Breast epithelium (tissue), 4 donors: ENCODE measurements at regions not wholly inside any gene's neighbourhood (a gene's known extent, or its start where the extent isn't known, plus 50 kb on each side); places are given as distances from the start of the nearest gene placed in this dataset.
"Not testable (repeated sequence)": the region's sequence is repeated elsewhere in the genome, so short reads cannot be mapped to it uniquely, and the experiment has no call there.

Experiments
- DNase-seq, 2 donors: peaks; one replicate each; pipeline ENCODE4 v3.0.0-alpha.2; 2019; ENCODE audit warnings: low spot score in 2 of 2
- H3K27ac ChIP-seq, 2 donors: fragments of 200-600 bp; sonication (generic) in 1 of 2; one replicate each; pipeline ENCODE4 v1.5.1; 2016 to 2019; ENCODE audit warnings: mild to moderate bottlenecking in 1 of 2
- H3K27me3 ChIP-seq, 2 donors: fragments of 200-600 bp; sonication (generic) in 1 of 2; one replicate each; pipeline versions ENCODE4 v1.5.1 to v1.6.0; 2017 to 2019; ENCODE audit warnings: control low read depth in 1 of 2, mild to moderate bottlenecking in 1 of 2
- H3K36me3 ChIP-seq: fragments of 200-600 bp; one replicate; pipeline ENCODE4 v1.5.1; 2019
- H3K4me1 ChIP-seq, 2 donors: fragments of 200-600 bp; sonication (generic); one replicate each; pipeline ENCODE4 v1.5.1; 2016 to 2019; ENCODE audit warnings: control low read depth in 1 of 2
- H3K4me3 ChIP-seq, 3 donors: fragments of 200-600 bp; sonication (generic); 1 replicate in 2 of 3; 2 replicates in 1 of 3; pipeline ENCODE4 v1.5.1; 2016 to 2019; ENCODE audit warnings: mild to moderate bottlenecking in 3 of 3, moderate library complexity in 2 of 3
- H3K9me3 ChIP-seq, 2 donors: fragments of 200-600 bp; sonication (generic) in 1 of 2; one replicate each; pipeline ENCODE4 v1.5.1; 2016 to 2019; ENCODE audit warnings: control low read depth in 1 of 2
- POLR2A ChIP-seq: fragments of 450-650 bp; IDR thresholded peaks from one replicate; pipeline ENCODE4 v1.6.1; 2016; ENCODE audit warnings: antibody characterized with exemption, mild to moderate bottlenecking, moderate library complexity
- POLR2AphosphoS5 ChIP-seq, 3 donors: sonication (generic); formaldehyde crosslinking; IDR thresholded peaks; one replicate each; pipeline ENCODE4 v1.6.1; 2017; ENCODE audit warnings: antibody characterized with exemption in 3 of 3
- intact Hi-C: fragments of 100-400 bp; cut with DNase I; formaldehyde crosslinking; loops from one replicate; pipeline ENCODE4 v1.15.1; 2023; ENCODE audit warnings: low total_unique reads
- TF ChIP-seq, protein P1 (sequence below), 3 donors: fragments of 450-650 bp; IDR thresholded peaks; one replicate each; pipeline ENCODE4 v1.5.1; 2016 to 2017; ENCODE audit warnings: antibody characterized with exemption in 3 of 3, mild to moderate bottlenecking in 3 of 3, moderate library complexity in 3 of 3

GRCh38 chr1:188017921-188018320, 1189.2 kb downstream of the PLA2G4A start:
- no peak for DNase-seq
- TF ChIP-seq POLR2AphosphoS5 (IDR thresholded peaks at IDR 0.05) (no peak), POLR2A (no peak)
- TF ChIP-seq, protein P1, sequence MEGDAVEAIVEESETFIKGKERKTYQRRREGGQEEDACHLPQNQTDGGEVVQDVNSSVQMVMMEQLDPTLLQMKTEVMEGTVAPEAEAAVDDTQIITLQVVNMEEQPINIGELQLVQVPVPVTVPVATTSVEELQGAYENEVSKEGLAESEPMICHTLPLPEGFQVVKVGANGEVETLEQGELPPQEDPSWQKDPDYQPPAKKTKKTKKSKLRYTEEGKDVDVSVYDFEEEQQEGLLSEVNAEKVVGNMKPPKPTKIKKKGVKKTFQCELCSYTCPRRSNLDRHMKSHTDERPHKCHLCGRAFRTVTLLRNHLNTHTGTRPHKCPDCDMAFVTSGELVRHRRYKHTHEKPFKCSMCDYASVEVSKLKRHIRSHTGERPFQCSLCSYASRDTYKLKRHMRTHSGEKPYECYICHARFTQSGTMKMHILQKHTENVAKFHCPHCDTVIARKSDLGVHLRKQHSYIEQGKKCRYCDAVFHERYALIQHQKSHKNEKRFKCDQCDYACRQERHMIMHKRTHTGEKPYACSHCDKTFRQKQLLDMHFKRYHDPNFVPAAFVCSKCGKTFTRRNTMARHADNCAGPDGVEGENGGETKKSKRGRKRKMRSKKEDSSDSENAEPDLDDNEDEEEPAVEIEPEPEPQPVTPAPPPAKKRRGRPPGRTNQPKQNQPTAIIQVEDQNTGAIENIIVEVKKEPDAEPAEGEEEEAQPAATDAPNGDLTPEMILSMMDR (IDR thresholded peaks at IDR 0.05), result no peak
- Histone ChIP-seq H3K4me1 (no peaks in the 10 kb centered on the region), H3K36me3 (no peaks in the 10 kb centered on the region), H3K4me3 (no peak overlapping the region), H3K9me3 (peaks cover 0 to 5% of the 10 kb centered on the region in 2 donors), H3K27ac (no peak overlapping the region), H3K27me3 (no peaks in the 10 kb centered on the region)
- intact Hi-C loops, result no loop called here

- no peak overlapping the region for H3K27ac ChIP-seq
- H3K4me1 ChIP-seq, result no peaks in the 10 kb centered on the region
- H3K36me3 ChIP-seq, result no peaks in the 10 kb centered on the region
- TF ChIP-seq POLR2A (no peak), POLR2AphosphoS5 (IDR thresholded peaks at IDR 0.05) (no peak)
- TF ChIP-seq, protein P1 (IDR thresholded peaks at IDR 0.05), result no peak
- no peak overlapping the region for H3K4me3 ChIP-seq
- no peaks in the 10 kb centered on the region for H3K27me3 ChIP-seq
- DNase-seq, result no peak
- H3K9me3 ChIP-seq, result no peaks in the 10 kb centered on the region
- intact Hi-C loops, result no loop called here
These were observed 1193.9 kb downstream of the PLA2G4A start for GRCh38 chr1:188022661-188023060.

DNA sequence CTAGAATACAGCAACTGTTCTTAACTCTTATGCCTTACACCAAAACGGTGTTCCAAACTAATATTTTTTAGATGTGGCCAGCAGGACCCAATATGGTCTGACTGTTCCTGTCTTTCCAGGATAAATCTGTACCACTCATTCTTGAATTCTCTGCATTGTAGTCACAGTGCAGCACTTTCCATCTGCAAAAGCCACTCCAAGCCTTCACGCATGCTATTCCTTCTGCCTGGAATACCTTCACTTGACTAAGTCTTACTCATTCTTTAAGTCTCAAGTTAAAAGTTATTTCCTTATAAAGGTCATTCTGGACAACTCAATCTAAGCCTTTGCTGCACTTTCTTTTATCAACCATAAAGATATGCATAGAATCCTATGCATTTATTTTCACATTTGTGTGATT, 1194.5 kb downstream of the PLA2G4A start:
- H3K27ac ChIP-seq, result no peak overlapping the region
- TF ChIP-seq POLR2AphosphoS5 (IDR thresholded peaks at IDR 0.05), result no peak
- TF ChIP-seq POLR2A, result no peak
- TF ChIP-seq, protein P1 (IDR thresholded peaks at IDR 0.05), result no peak
- intact Hi-C loops, result no loop called here
- no peaks in the 10 kb centered on the region for H3K27me3 ChIP-seq
- no peak overlapping the region for H3K4me3 ChIP-seq
- no peaks in the 10 kb centered on the region for H3K4me1 ChIP-seq
- H3K36me3 ChIP-seq, result no peaks in the 10 kb centered on the region
- no peaks in the 10 kb centered on the region for H3K9me3 ChIP-seq
- DNase-seq, result no peak

- Histone ChIP-seq H3K4me1 (no peaks in the 10 kb centered on the region), H3K9me3 (no peaks in the 10 kb centered on the region), H3K4me3 (no peak overlapping the region), H3K27ac (no peak overlapping the region), H3K27me3 (no peaks in the 10 kb centered on the region), H3K36me3 (no peaks in the 10 kb centered on the region)
- intact Hi-C loops, result no loop called here
- TF ChIP-seq POLR2A, result no peak
- TF ChIP-seq POLR2AphosphoS5 (IDR thresholded peaks at IDR 0.05), result no peak
- TF ChIP-seq, protein P1 (IDR thresholded peaks at IDR 0.05), result no peak
- no peak for DNase-seq
These were observed 1198.9 kb downstream of the PLA2G4A start for GRCh38 chr1:188027613-188028012.

DNA sequence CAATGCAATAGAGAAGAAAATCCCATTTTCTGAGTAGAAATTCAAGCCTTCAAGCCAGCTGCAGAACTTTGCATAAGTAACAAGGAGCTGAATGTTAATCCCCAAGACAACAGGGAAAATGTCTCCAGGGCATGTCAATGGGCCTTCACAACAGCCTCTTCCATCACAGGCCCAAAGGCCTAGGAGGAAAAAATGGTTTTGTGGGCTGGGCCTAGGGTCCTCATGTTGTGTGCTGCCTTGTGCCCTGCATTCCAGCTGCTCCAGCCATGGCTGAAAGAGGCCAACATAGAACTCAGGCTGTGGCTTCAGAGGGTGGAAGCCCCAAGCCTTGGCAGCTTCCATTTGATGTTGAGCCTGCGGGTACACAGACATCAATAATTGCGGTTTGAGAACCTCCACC, 1208.8 kb downstream of the PLA2G4A start:
- peaks cover 9 to 10% of the 10 kb centered on the region in 2 donors for H3K9me3 ChIP-seq
- H3K4me3 ChIP-seq, H3K36me3 ChIP-seq, H3K27ac ChIP-seq, H3K4me1 ChIP-seq, intact Hi-C loops, H3K27me3 ChIP-seq, DNase-seq: not testable (repeated sequence)
